Vagina (tissue), 2 donors: ENCODE measurements at regions not wholly inside any gene's neighbourhood (a gene's known extent, or its start where the extent isn't known, plus 50 kb on each side); places are given as distances from the start of the nearest gene placed in this dataset.

ENCODE experiments used
- POLR2A ChIP-seq, 2 donors: fragments of 450-650 bp; IDR thresholded peaks; one replicate each; pipeline ENCODE4 v1.6.1; 2017; ENCODE audit warnings: antibody characterized with exemption in 2 of 2, mild to moderate bottlenecking in 2 of 2, moderate library complexity in 2 of 2
- POLR2AphosphoS5 ChIP-seq, 2 donors: sonication (generic); formaldehyde crosslinking; IDR thresholded peaks; one replicate each; pipeline ENCODE4 v1.9.0; 2017; ENCODE audit warnings: antibody characterized with exemption in 2 of 2, mild to moderate bottlenecking in 2 of 2, low read depth in 1 of 2; ENCODE audit not compliant: insufficient read depth in 1 of 2
- TF ChIP-seq, protein P1 (sequence below), 3 experiments: fragments of 450-650 bp in 2 of 3; fragments of 200-600 bp in 1 of 3; sonication (generic) in 1 of 3; IDR thresholded peaks; one replicate each; pipeline ENCODE4 v1.5.1; 2017 to 2019; ENCODE audit warnings: antibody characterized with exemption in 3 of 3, mild to moderate bottlenecking in 2 of 3, moderate library complexity in 2 of 3

DNA sequence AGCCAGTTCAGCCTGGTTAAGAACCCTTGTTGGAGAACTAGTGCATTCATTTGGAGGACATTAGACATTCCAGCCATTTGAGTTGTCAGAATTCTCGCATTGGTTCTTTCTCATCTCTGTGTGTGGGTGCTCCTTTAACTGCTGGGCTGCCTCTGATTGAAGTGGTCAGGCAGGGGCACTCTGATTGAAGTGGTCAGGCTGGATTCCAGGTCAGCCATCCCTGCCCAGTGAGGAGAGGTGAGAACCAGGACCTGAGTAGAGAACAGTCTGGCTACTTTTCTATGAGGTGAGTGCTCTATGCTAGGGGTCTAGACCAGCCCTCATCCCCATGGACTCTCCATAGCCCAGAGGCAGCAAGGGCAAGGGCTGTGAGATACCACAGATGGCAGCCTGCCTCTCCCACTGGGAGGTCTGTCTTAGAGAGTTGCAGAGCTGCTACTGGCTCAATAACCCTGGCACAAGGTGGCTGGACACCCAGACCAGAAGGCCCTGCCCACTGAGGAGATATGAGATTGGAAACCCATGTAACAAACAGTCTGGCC is 691.6 kb downstream of the TMTC2 start:
- TF ChIP-seq, protein P1, sequence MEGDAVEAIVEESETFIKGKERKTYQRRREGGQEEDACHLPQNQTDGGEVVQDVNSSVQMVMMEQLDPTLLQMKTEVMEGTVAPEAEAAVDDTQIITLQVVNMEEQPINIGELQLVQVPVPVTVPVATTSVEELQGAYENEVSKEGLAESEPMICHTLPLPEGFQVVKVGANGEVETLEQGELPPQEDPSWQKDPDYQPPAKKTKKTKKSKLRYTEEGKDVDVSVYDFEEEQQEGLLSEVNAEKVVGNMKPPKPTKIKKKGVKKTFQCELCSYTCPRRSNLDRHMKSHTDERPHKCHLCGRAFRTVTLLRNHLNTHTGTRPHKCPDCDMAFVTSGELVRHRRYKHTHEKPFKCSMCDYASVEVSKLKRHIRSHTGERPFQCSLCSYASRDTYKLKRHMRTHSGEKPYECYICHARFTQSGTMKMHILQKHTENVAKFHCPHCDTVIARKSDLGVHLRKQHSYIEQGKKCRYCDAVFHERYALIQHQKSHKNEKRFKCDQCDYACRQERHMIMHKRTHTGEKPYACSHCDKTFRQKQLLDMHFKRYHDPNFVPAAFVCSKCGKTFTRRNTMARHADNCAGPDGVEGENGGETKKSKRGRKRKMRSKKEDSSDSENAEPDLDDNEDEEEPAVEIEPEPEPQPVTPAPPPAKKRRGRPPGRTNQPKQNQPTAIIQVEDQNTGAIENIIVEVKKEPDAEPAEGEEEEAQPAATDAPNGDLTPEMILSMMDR (IDR thresholded peaks at IDR 0.05), result no peak
- TF ChIP-seq POLR2AphosphoS5 (IDR thresholded peaks at IDR 0.05; ENCODE audit: insufficient read depth in 1 of 2, low read depth in 1 of 2), result no peak
- no peak for TF ChIP-seq POLR2A (IDR thresholded peaks at IDR 0.05)
